ENCODE measurements at regions not wholly inside any gene's neighbourhood (a gene's known extent, or its start where the extent isn't known, plus 50 kb on each side); places are given as distances from the start of the nearest gene placed in this dataset.
A peak's percentile ranks its signal among the peaks of the same experiment; 100 is the strongest.

DNA sequence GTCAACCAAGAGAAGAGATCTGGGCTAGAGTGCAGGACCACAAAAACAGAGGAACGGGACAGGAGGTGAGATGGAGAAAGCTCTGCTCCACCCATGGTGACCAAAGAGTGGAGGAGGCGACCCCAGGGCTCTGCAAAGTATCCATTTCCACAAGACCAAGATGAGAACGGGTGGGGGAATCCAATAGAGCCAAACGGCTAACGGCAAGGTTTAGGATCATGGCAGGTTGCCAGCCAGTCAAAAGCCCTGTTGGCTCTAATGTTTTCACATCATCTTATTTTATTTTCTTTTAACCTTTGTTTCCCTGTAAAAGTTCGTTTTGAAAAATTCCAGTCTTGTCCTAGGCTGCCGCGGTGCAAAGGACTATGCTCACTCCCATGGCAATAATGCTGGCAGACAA lies 52.1 kb upstream of the CHST1 start:
- WGBS, 10 experiments: 0 to 83% (median 76%) methylated on average over 1 to 8 of the region's 8 CpGs; no CpG with 5 or more reads in 1 of the 10 experiments
- in situ Hi-C loops (cut with MboI; ENCODE audit: low pct_unique_long_range_greater_than_20kb in 2 of 9, low sequenced_read_pairs in 9 of 9, unreplicated experiment in 9 of 9): no loop called here
- H3K4me3 ChIP-seq: no peak overlapping the region
- H3K4me1 ChIP-seq (replicated peaks in 1 of 2): no peaks in the 10 kb centered on the region
- no peak overlapping the region for H3K27ac ChIP-seq
- ATAC-seq (replicated peaks in 6 of 8): no peak

DNA sequence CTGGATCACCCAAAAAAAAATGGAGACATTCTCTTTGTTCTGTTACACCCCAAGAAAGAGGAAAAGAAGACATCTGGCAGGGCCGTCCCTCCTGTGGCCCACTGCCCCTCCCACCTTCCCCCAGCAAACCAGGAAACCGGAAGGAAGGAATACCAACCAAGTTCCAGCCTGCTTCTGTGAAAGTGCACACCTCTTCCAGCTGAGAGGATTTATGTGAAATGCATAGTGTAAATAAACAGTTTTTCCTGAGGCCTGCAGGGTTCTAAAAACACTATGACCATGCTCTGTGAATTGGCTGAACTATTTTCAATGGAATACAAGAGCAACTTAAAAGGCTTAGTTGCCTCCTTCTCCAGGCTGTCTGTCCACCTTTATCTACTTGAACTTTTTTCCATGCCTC lies 50.0 kb upstream of the CHST1 start:
- Histone ChIP-seq H3K27ac (no peak overlapping the region), H3K4me3 (no peak overlapping the region), H3K4me1 (replicated peaks in 1 of 2) (no peaks in the 10 kb centered on the region)
- in situ Hi-C loops (cut with MboI; ENCODE audit: low pct_unique_long_range_greater_than_20kb in 2 of 9, low sequenced_read_pairs in 9 of 9, unreplicated experiment in 9 of 9): no loop called here
- 17 to 60% methylated on average over 1 of the region's 2 CpGs; no CpG with 5 or more reads in 8 of the 10 experiments for WGBS, 10 experiments
- ATAC-seq (replicated peaks in 6 of 8): peak in 1 of 8 experiments; percentile 75

Measured in motor neuron (in vitro differentiated cells).